ENCODE measurements at regions not wholly inside any gene's neighbourhood (a gene's known extent, or its start where the extent isn't known, plus 50 kb on each side); places are given as distances from the start of the nearest gene placed in this dataset.

- Histone ChIP-seq H3K27me3 (ENCODE audit: insufficient read depth, low read length) (no peaks in the 10 kb centered on the region), H3K9ac (ENCODE audit: low read depth, low read length) (no peak overlapping the region), H3K9me3 (ENCODE audit: insufficient read depth, low read depth, low read length) (no peaks in the 10 kb centered on the region), H3K4me1 (ENCODE audit: insufficient read depth, low read length) (no peaks in the 10 kb centered on the region), H3K36me3 (ENCODE audit: insufficient read depth, low read depth, low read length) (no peaks in the 10 kb centered on the region), H3K27ac (ENCODE audit: low read length) (no peak overlapping the region), H3K4me3 (ENCODE audit: low read length) (no peak overlapping the region)
Observed at GRCh38 chr20:10812759-10813327, 139.0 kb upstream of the JAG1 start.

- no peaks in the 10 kb centered on the region for H3K4me1 ChIP-seq (ENCODE audit: insufficient read depth, low read length)
- H3K9ac ChIP-seq (ENCODE audit: low read depth, low read length) = no peak overlapping the region
- H3K4me3 ChIP-seq (ENCODE audit: low read length) = no peak overlapping the region
- H3K36me3 ChIP-seq (ENCODE audit: insufficient read depth, low read depth, low read length) = no peaks in the 10 kb centered on the region
- no peaks in the 10 kb centered on the region for H3K27me3 ChIP-seq (ENCODE audit: insufficient read depth, low read length)
- no peak overlapping the region for H3K27ac ChIP-seq (ENCODE audit: low read length)
- H3K9me3 ChIP-seq (ENCODE audit: insufficient read depth, low read depth, low read length) = no peaks in the 10 kb centered on the region
Observed at GRCh38 chr20:10823585-10823984, 149.8 kb upstream of the JAG1 start.

- Histone ChIP-seq H3K4me3 (ENCODE audit: low read length) (no peak overlapping the region), H3K4me1 (ENCODE audit: insufficient read depth, low read length) (no peaks in the 10 kb centered on the region), H3K9me3 (ENCODE audit: insufficient read depth, low read depth, low read length) (no peaks in the 10 kb centered on the region), H3K27me3 (ENCODE audit: insufficient read depth, low read length) (no peaks in the 10 kb centered on the region), H3K27ac (ENCODE audit: low read length) (no peak overlapping the region), H3K36me3 (ENCODE audit: insufficient read depth, low read depth, low read length) (no peaks in the 10 kb centered on the region), H3K9ac (ENCODE audit: low read depth, low read length) (no peak overlapping the region)
Observed at GRCh38 chr20:10824750-10825500, 151.1 kb upstream of the JAG1 start.

- no peak overlapping the region for H3K27ac ChIP-seq (ENCODE audit: low read length)
- no peaks in the 10 kb centered on the region for H3K4me1 ChIP-seq (ENCODE audit: insufficient read depth, low read length)
- H3K9me3 ChIP-seq (ENCODE audit: insufficient read depth, low read depth, low read length) = no peaks in the 10 kb centered on the region
- no peak overlapping the region for H3K4me3 ChIP-seq (ENCODE audit: low read length)
- no peaks in the 10 kb centered on the region for H3K36me3 ChIP-seq (ENCODE audit: insufficient read depth, low read depth, low read length)
- H3K27me3 ChIP-seq (ENCODE audit: insufficient read depth, low read length) = no peaks in the 10 kb centered on the region
- H3K9ac ChIP-seq (ENCODE audit: low read depth, low read length) = no peak overlapping the region
Observed at GRCh38 chr20:10826111-10826510, 152.3 kb upstream of the JAG1 start.

GRCh38 chr20:10828180-10828579 lies 154.4 kb upstream of the JAG1 start:
- Histone ChIP-seq H3K4me3 (ENCODE audit: low read length) (no peak overlapping the region), H3K9ac (ENCODE audit: low read depth, low read length) (no peak overlapping the region), H3K36me3 (ENCODE audit: insufficient read depth, low read depth, low read length) (no peaks in the 10 kb centered on the region), H3K9me3 (ENCODE audit: insufficient read depth, low read depth, low read length) (no peaks in the 10 kb centered on the region), H3K4me1 (ENCODE audit: insufficient read depth, low read length) (no peaks in the 10 kb centered on the region), H3K27ac (ENCODE audit: low read length) (no peak overlapping the region), H3K27me3 (ENCODE audit: insufficient read depth, low read length) (no peaks in the 10 kb centered on the region)

- Histone ChIP-seq H3K36me3 (ENCODE audit: insufficient read depth, low read depth, low read length) (no peaks in the 10 kb centered on the region), H3K9me3 (ENCODE audit: insufficient read depth, low read depth, low read length) (no peaks in the 10 kb centered on the region), H3K4me3 (ENCODE audit: low read length) (no peak overlapping the region), H3K27me3 (ENCODE audit: insufficient read depth, low read length) (no peaks in the 10 kb centered on the region), H3K4me1 (ENCODE audit: insufficient read depth, low read length) (no peaks in the 10 kb centered on the region), H3K9ac (ENCODE audit: low read depth, low read length) (no peak overlapping the region), H3K27ac (ENCODE audit: low read length) (no peak overlapping the region)
Observed at GRCh38 chr20:10832141-10832540, 158.3 kb upstream of the JAG1 start.

GRCh38 chr20:10837901-10838300 lies 164.1 kb upstream of the JAG1 start:
- H3K4me1 ChIP-seq (ENCODE audit: insufficient read depth, low read length) = no peaks in the 10 kb centered on the region
- no peak overlapping the region for H3K4me3 ChIP-seq (ENCODE audit: low read length)
- H3K36me3 ChIP-seq (ENCODE audit: insufficient read depth, low read depth, low read length) = no peaks in the 10 kb centered on the region

GRCh38 chr20:10842116-10842515 lies 168.3 kb upstream of the JAG1 start:
- H3K9me3 ChIP-seq (ENCODE audit: insufficient read depth, low read depth, low read length) = peaks cover 9% of the 10 kb centered on the region; the same call in 1 of the 2 replicates
- H3K36me3 ChIP-seq (ENCODE audit: insufficient read depth, low read depth, low read length) = no peaks in the 10 kb centered on the region
- no peak overlapping the region for H3K9ac ChIP-seq (ENCODE audit: low read depth, low read length)
- H3K4me3 ChIP-seq (ENCODE audit: low read length) = no peak overlapping the region
- H3K27me3 ChIP-seq (ENCODE audit: insufficient read depth, low read length) = no peaks in the 10 kb centered on the region
- no peaks in the 10 kb centered on the region for H3K4me1 ChIP-seq (ENCODE audit: insufficient read depth, low read length)
- H3K27ac ChIP-seq (ENCODE audit: low read length) = no peak overlapping the region

More at GRCh38 chr20:10837901-10838300, 164.1 kb upstream of the JAG1 start:
- Histone ChIP-seq H3K9ac (ENCODE audit: low read depth, low read length) (no peak overlapping the region), H3K27ac (ENCODE audit: low read length) (no peak overlapping the region), H3K9me3 (ENCODE audit: insufficient read depth, low read depth, low read length) (peaks cover 9% of the 10 kb centered on the region; the same call in 1 of the 2 replicates), H3K27me3 (ENCODE audit: insufficient read depth, low read length) (no peaks in the 10 kb centered on the region)

- no peak overlapping the region for H3K27ac ChIP-seq (ENCODE audit: low read length)
Observed at GRCh38 chr20:10843146-10843711, 169.4 kb upstream of the JAG1 start.

GRCh38 chr20:10846766-10847165 lies 173.0 kb upstream of the JAG1 start:
- Histone ChIP-seq H3K36me3 (ENCODE audit: insufficient read depth, low read depth, low read length) (no peaks in the 10 kb centered on the region), H3K4me3 (ENCODE audit: low read length) (no peak overlapping the region), H3K27ac (ENCODE audit: low read length) (no peak overlapping the region)

More at GRCh38 chr20:10843146-10843711, 169.4 kb upstream of the JAG1 start:
- no peaks in the 10 kb centered on the region for H3K36me3 ChIP-seq (ENCODE audit: insufficient read depth, low read depth, low read length)
- H3K4me3 ChIP-seq (ENCODE audit: low read length) = no peak overlapping the region
- peaks cover 9% of the 10 kb centered on the region; the same call in 1 of the 2 replicates for H3K9me3 ChIP-seq (ENCODE audit: insufficient read depth, low read depth, low read length)
- H3K27me3 ChIP-seq (ENCODE audit: insufficient read depth, low read length) = no peaks in the 10 kb centered on the region
- H3K9ac ChIP-seq (ENCODE audit: low read depth, low read length) = no peak overlapping the region
- no peaks in the 10 kb centered on the region for H3K4me1 ChIP-seq (ENCODE audit: insufficient read depth, low read length)

GRCh38 chr20:10848810-10849370 lies 175.1 kb upstream of the JAG1 start:
- Histone ChIP-seq H3K27ac (ENCODE audit: low read length) (no peak overlapping the region), H3K27me3 (ENCODE audit: insufficient read depth, low read length) (no peaks in the 10 kb centered on the region), H3K4me3 (ENCODE audit: low read length) (no peak overlapping the region), H3K9ac (ENCODE audit: low read depth, low read length) (no peak overlapping the region), H3K36me3 (ENCODE audit: insufficient read depth, low read depth, low read length) (no peaks in the 10 kb centered on the region), H3K4me1 (ENCODE audit: insufficient read depth, low read length) (no peaks in the 10 kb centered on the region), H3K9me3 (ENCODE audit: insufficient read depth, low read depth, low read length) (no peaks in the 10 kb centered on the region)

More at GRCh38 chr20:10846766-10847165, 173.0 kb upstream of the JAG1 start:
- Histone ChIP-seq H3K9me3 (ENCODE audit: insufficient read depth, low read depth, low read length) (peaks cover 4% of the 10 kb centered on the region; the same call in 1 of the 2 replicates), H3K4me1 (ENCODE audit: insufficient read depth, low read length) (no peaks in the 10 kb centered on the region), H3K9ac (ENCODE audit: low read depth, low read length) (no peak overlapping the region), H3K27me3 (ENCODE audit: insufficient read depth, low read length) (no peaks in the 10 kb centered on the region)

Data from iPS-20b (cell line).